ENCODE measurements at regions not wholly inside any gene's neighbourhood (a gene's known extent, or its start where the extent isn't known, plus 50 kb on each side); places are given as distances from the start of the nearest gene placed in this dataset.

- TF ChIP-seq CTCF (IDR thresholded peaks at IDR 0.05) (no peak), POLR2A (IDR thresholded peaks at IDR 0.05) (no peak)
These were observed 133.2 kb upstream of the PRLR start for GRCh38 chr5:35363387-35363965.

Data from breast epithelium (tissue), 3 donors.